GM21447 (cell line): ENCODE measurements at regions not wholly inside any gene's neighbourhood (a gene's known extent, or its start where the extent isn't known, plus 50 kb on each side); places are given as distances from the start of the nearest gene placed in this dataset.

Experiments used
- ATAC-seq: cut with Tn5 transposase; IDR thresholded peaks from one replicate; pipeline ENCODE4 v1.9.1; 2021; ENCODE audit not compliant: unreplicated experiment

DNA sequence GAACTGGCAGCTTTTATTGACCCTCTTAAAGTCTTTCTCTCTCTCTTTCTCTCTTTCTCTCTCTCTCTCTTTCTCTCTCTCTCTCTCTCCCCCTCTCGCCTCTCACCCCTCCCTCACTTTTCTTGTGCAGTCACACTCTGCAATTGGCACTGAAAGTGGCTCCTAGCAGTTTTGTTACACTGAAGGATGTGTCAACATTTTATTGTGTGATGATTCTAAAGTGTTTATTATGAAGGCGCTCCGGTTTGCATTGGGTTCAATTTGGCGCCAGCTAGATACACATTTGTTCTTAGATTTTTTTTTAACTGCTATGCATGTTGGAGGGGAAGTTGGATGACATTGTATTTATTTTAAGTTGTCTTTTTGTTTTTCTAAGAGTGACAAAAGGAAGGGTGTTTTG, 64.0 kb upstream of the CHRM3 start:
- no peak for ATAC-seq

- ATAC-seq = no peak
Observed at GRCh38 chr1:239321877-239322276, 64.5 kb upstream of the CHRM3 start.

- ATAC-seq = no peak
Observed at GRCh38 chr1:239317948-239318347, 68.4 kb upstream of the CHRM3 start.

DNA sequence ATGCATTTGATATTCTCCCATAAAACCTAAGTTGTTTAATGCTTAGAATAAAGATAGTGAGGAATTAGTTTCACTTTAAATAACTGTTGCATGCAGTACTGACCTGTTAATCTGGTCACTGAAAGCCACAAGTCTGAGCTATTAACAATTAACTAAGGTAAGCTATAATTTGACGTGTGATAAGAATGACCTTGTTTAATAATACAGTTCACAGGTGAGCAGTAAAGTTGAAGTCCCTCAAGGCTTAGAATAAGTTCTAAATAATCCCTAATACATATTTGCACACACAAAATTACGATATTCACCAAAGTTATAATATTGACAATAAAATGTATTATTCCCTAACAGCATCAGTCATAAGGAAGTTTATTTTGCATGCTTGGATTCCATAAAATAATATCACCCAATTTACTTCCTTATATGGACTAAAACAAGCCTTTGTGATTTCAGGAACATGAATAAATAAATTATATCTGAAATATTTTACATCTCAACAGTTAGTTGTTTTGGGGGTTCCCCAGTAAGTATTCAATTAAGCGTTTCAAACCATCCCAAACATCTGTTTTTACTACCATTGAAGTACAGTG, 70.6 kb upstream of the CHRM3 start:
- ATAC-seq = no peak

GRCh38 chr1:239311331-239311730, 75.0 kb upstream of the CHRM3 start:
- no peak for ATAC-seq

GRCh38 chr1:239308701-239309333, 77.6 kb upstream of the CHRM3 start:
- ATAC-seq = no peak

DNA sequence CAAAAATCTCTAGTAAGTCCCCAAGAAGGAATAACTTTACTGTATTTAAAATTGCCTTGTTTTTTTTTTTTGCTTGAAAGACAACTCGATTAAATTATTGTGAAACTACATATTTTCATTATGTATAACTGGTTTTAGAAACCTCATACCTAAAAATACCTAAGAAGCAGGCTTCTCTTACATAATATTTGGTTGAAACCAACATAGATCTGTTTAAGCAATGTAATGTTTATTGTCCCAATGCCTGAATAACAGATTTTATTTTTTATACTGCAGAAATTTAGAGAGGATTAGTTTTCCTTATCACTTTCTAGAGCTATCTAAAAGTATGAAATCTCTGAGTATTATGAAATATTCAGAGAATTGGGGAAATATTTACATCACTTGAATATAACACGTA, 78.5 kb upstream of the CHRM3 start:
- no peak for ATAC-seq

- no peak for ATAC-seq
Observed at GRCh38 chr1:239306426-239306825, 79.9 kb upstream of the CHRM3 start.

DNA sequence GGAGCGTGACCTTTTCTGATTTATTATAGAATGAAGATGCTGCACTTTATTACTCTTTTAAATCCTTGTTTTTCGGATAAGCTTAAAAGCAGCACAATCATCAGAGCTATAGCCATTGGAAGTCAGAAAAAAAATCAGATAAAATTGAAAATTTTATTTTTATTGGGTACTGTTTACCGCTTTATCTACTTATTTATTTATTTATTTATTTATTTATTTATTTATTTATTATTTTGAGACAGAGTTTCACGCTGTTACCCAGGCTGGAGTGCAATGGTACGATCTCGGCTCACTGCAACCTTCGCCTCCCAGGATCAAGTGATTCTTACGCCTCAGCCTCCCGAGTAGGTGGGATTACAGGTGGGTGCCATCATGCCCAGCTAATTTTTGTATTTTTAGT, 83.1 kb upstream of the CHRM3 start:
- ATAC-seq = no peak

DNA sequence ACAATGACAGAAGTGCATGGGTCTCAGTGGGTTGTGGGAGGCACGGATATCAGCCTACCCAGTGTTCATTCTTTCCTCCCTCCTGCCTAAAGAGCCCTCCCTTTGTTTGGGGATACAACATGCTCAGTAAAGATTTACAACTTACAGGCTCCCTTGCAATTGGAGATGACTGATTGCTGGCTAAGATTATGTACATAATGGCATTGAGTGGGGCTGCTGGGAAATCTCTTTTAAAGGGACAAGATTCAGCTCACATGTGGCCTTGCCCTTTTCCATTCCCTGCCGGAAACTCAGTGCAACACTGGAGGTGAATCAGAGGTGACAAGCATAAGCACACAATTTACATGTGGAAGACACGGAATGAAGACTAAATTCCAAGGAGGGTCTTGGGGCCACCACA, 83.7 kb upstream of the CHRM3 start:
- ATAC-seq = no peak

DNA sequence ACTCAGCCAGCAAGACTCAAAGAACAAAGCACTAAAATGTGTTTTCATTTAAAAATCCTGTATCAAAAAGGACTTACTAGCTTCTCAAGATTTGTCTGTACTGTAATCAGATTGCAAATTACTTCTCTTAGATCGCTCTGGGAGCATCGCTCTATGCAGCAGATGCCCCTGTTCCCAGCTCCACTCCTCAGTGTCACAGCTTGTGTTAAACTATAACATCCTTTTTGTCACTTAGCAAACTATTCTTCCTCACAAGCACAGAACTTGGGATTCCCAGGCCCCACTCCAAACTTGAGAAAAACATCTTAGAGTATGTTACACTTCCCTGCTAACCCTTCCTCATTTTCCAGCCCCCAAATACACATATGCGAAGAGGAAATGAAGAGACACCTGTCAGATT, 85.1 kb upstream of the CHRM3 start:
- no peak for ATAC-seq

DNA sequence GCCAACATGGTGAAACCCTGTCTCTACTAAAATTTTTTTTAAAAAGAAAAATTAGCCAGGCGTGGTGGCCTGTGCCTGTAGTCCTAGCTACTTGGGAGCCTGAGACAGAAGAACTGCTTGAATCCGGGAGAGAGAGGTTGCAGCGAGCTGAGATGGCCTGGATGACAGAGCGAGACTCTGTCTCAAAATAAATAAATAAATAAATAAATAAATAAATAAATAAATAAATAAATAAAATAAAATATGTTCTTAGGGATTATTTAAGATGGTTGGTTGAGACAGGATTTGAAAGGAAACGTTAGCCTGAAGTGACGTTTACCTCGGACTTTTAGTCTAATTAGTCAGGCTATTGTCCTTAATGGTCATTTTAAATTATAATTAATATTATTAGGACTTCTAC, 88.5 kb upstream of the CHRM3 start:
- no peak for ATAC-seq

DNA sequence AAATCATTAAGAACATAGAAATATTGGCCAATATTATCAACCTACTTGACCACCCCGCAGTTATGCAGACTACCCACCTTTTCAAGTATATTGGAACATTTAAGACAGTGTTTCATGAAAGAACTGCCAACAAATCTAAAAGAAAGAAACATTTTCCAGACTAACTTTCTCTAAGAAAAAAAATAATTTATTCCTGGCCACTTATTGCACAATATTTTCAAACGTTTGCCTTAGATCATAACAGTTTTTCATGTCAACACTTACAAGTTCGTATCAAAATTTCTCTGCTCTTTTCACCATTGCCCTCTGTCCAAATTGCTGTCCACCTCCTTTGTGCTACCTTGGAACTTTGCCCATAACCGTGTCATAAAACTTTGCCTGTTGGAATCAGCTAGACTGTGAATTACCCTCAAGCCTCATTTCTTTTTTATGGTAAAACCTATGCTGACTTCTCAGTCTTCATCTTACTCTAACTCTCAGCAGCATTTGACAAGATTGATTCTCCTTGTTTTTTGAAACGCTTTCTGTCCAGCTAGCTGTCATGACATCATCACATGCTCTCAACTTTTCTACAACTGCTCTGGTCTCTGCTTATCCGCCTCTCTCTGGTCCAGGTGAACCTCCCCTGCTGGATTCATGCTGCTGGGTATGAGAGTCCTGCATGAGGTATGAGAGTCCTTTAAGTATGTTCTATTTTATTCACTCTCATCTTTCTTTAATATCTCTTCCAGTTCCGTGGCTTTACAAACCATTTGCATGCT, 92.8 kb upstream of the CHRM3 start:
- no peak for ATAC-seq

GRCh38 chr1:239288820-239289554, 97.4 kb upstream of the CHRM3 start:
- ATAC-seq = no peak

DNA sequence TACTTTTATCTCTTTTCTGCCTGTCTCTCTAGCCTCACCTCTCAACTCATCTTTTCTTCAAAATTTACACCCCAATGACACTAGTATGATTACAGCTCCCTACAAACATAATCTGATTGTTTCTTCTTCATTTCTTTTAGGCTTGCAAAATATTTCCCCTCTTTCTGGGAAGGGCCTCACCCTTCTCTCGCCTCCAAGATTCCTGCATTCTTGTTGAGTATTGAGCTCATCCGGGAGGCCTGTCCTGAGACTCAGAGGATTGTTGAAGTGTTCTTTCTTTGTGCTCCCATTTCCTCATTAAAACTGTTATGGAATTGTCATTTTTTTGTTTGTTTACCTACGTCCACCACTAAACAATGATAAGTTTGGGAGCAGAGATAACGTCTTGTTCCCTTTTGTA, 99.1 kb upstream of the CHRM3 start:
- no peak for ATAC-seq

DNA sequence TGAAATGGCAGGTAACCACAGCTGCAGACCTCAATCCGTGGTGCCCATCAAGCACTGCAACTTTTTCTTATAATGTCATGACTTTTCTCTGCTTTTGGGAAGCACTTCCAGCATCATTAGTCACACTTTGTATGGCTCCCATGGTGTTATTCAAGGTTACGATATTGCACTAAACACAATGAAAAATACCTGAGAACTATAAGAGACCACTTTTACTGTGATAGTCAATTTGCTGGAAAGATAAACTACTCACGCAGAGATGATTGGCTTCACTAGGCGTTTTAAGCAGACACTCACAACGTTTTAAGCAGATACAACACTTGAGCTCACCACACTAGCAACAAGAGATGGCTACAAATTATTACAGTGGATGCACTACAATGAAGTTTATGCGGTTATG, 103.2 kb upstream of the CHRM3 start:
- ATAC-seq = no peak

DNA sequence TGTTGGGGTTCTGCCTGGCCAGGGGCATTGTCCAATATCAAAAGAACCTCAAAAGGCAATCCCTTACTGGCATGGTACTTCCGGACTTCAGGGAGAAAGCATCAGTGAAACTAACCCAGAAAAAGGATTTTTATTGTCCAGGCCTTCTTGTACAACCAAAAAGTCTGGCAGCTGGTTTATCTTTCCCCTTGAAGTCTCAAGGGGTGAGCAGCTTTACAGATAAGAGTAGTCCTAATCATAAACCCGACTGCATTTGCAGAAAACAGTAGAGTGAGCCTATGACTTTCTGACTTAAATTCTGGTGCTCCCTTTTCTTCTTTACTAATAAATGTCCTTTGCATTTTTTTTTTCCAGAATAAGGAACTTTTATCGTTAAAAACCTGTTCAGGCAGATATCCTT, 104.0 kb upstream of the CHRM3 start:
- ATAC-seq = no peak

GRCh38 chr1:239276051-239276450, 110.3 kb upstream of the CHRM3 start:
- no peak for ATAC-seq

DNA sequence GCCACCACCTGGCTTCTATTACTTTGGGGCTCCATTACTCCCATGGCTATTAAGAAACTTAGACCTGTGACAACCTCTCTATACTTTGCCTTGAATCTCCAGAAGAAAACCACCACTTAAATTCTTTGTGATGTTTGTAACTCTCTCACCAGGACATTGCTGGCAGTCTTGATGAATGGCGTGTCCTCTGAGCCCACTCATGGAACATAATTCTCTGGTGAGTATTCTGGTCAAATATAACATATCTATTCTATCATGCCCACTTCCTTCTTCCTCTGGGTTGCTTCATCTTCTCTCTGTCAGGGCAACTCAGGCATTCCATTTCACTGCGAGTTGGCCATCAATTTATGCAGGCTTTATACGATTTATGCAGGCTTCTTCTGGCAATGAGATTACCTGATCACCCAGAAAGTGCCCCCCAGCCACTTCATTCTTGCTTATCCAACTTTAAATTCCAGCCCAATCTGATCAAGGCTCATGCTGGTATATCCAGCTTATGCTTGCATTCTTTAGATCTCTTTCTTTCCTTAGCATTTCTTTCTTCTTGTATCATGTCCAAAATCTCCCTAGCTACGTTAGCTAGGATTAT, 112.0 kb upstream of the CHRM3 start:
- no peak for ATAC-seq

DNA sequence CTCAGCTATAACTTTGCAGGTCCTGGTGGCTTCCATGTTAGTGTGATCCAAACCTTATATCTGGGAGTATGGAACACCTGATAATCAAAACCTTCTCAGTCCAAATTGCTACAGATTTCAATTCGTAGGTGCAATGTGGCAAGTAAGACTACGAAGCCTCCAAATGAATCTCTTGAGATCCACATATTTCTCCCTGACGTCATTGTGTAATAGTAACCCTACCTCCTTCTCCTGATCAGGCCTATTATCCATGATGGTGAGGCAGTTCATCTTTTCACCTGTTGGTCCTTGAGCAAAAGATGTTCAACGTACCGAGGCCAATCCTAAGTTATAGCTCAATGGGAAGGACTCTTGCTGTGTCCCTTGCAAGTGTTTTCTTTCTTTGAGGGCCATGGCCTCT, 115.9 kb upstream of the CHRM3 start:
- ATAC-seq = no peak

- no peak for ATAC-seq
Observed at GRCh38 chr1:239269706-239270105, 116.7 kb upstream of the CHRM3 start.
